ENCODE measurements at regions not wholly inside any gene's neighbourhood (a gene's known extent, or its start where the extent isn't known, plus 50 kb on each side); places are given as distances from the start of the nearest gene placed in this dataset.

GRCh38 chr1:38250356-38250755 lies 203.8 kb upstream of the POU3F1 start:
- DNase-seq, result no peak

GRCh38 chr1:38249001-38249400 lies 202.4 kb upstream of the POU3F1 start:
- no peak for DNase-seq

- DNase-seq, result no peak
These were observed 200.7 kb upstream of the POU3F1 start for GRCh38 chr1:38246955-38247952.

GRCh38 chr1:38244218-38244845 lies 197.7 kb upstream of the POU3F1 start:
- no peak for DNase-seq

- no peak for DNase-seq
These were observed 196.5 kb upstream of the POU3F1 start for GRCh38 chr1:38243106-38243505.

- DNase-seq, result no peak
These were observed 195.9 kb upstream of the POU3F1 start for GRCh38 chr1:38242506-38242905.

GRCh38 chr1:38241594-38242334 lies 195.2 kb upstream of the POU3F1 start:
- DNase-seq, result no peak

GRCh38 chr1:38240618-38241017 lies 194.0 kb upstream of the POU3F1 start:
- no peak for DNase-seq

GRCh38 chr1:38239258-38239835 lies 192.8 kb upstream of the POU3F1 start:
- DNase-seq, result no peak

- DNase-seq, result no peak
These were observed 191.7 kb upstream of the POU3F1 start for GRCh38 chr1:38238294-38238693.

- DNase-seq, result no peak
These were observed 189.1 kb upstream of the POU3F1 start for GRCh38 chr1:38235705-38236104.

GRCh38 chr1:38231941-38232340 lies 185.3 kb upstream of the POU3F1 start:
- DNase-seq, result no peak

- no peak for DNase-seq
These were observed 182.1 kb upstream of the POU3F1 start for GRCh38 chr1:38228718-38229117.

GRCh38 chr1:38225745-38226144 lies 179.2 kb upstream of the POU3F1 start:
- no peak for DNase-seq

- DNase-seq, result no peak
These were observed 176.8 kb upstream of the POU3F1 start for GRCh38 chr1:38223391-38223790.

- no peak for DNase-seq
These were observed 176.3 kb upstream of the POU3F1 start for GRCh38 chr1:38222891-38223290.

- no peak for DNase-seq
These were observed 174.5 kb upstream of the POU3F1 start for GRCh38 chr1:38221006-38221649.

- DNase-seq, result no peak
These were observed 170.7 kb upstream of the POU3F1 start for GRCh38 chr1:38217316-38217715.

- DNase-seq, result no peak
These were observed 167.2 kb upstream of the POU3F1 start for GRCh38 chr1:38213646-38214434.

GRCh38 chr1:38210895-38211177 lies 164.2 kb upstream of the POU3F1 start:
- no peak for DNase-seq

GRCh38 chr1:38210021-38210894 lies 163.7 kb upstream of the POU3F1 start:
- DNase-seq, result no peak

Measured in hindlimb muscle (tissue), 1 donor.